COR-L47 (cell line): ENCODE measurements at regions not wholly inside any gene's neighbourhood (a gene's known extent, or its start where the extent isn't known, plus 50 kb on each side); places are given as distances from the start of the nearest gene placed in this dataset.
"Not testable (repeated sequence)": the region's sequence is repeated elsewhere in the genome, so short reads cannot be mapped to it uniquely, and the experiment has no call there.

ENCODE experiments used
- DNase-seq: peaks from one replicate; lab custom pipeline; 2025; lab: John Stamatoyannopoulos, UW

GRCh38 chr1:234918181-234918841, 210.3 kb downstream of the TOMM20 start:
- DNase-seq: no peak

GRCh38 chr1:234917495-234918180, 211.0 kb downstream of the TOMM20 start:
- no peak for DNase-seq

- no peak for DNase-seq
These were observed 211.8 kb downstream of the TOMM20 start for GRCh38 chr1:234916840-234917239.

- no peak for DNase-seq
These were observed 212.5 kb downstream of the TOMM20 start for GRCh38 chr1:234915924-234916675.

GRCh38 chr1:234914606-234915290, 213.9 kb downstream of the TOMM20 start:
- DNase-seq: no peak

- DNase-seq: no peak
These were observed 214.9 kb downstream of the TOMM20 start for GRCh38 chr1:234913771-234914170.

GRCh38 chr1:234913278-234913649, 215.4 kb downstream of the TOMM20 start:
- DNase-seq: no peak

GRCh38 chr1:234912548-234913277, 215.9 kb downstream of the TOMM20 start:
- DNase-seq: no peak

GRCh38 chr1:234911787-234912186, 216.8 kb downstream of the TOMM20 start:
- no peak for DNase-seq

- DNase-seq: not testable (repeated sequence)
These were observed 217.5 kb downstream of the TOMM20 start for GRCh38 chr1:234911136-234911535.

- DNase-seq: no peak
These were observed 218.8 kb downstream of the TOMM20 start for GRCh38 chr1:234909851-234910250.

- no peak for DNase-seq
These were observed 219.3 kb downstream of the TOMM20 start for GRCh38 chr1:234909307-234909810.

- no peak for DNase-seq
These were observed 220.1 kb downstream of the TOMM20 start for GRCh38 chr1:234908571-234908970.

GRCh38 chr1:234907940-234908405, 220.7 kb downstream of the TOMM20 start:
- no peak for DNase-seq

- DNase-seq: no peak
These were observed 221.3 kb downstream of the TOMM20 start for GRCh38 chr1:234907208-234907939.

- no peak for DNase-seq
These were observed 222.0 kb downstream of the TOMM20 start for GRCh38 chr1:234906654-234907053.

- DNase-seq: no peak
These were observed 225.7 kb downstream of the TOMM20 start for GRCh38 chr1:234902774-234903547.

- no peak for DNase-seq
These were observed 227.1 kb downstream of the TOMM20 start for GRCh38 chr1:234901491-234902049.

- DNase-seq: no peak
These were observed 228.0 kb downstream of the TOMM20 start for GRCh38 chr1:234900595-234900994.

- DNase-seq: no peak
These were observed 228.9 kb downstream of the TOMM20 start for GRCh38 chr1:234899730-234900072.
